MCF 10A (cell line): ENCODE measurements at regions not wholly inside any gene's neighbourhood (a gene's known extent, or its start where the extent isn't known, plus 50 kb on each side); places are given as distances from the start of the nearest gene placed in this dataset.
"Not testable (repeated sequence)": the region's sequence is repeated elsewhere in the genome, so short reads cannot be mapped to it uniquely, and the experiment has no call there.

Experiments
- BruUV-seq: library from RNA; stranded (reverse); fragments of 400-500 nt; replicated peaks from 2 replicates; lab custom pipeline; 2021; lab: Mats Ljungman, UMichigan
- CTCF ChIA-PET: fragments of 300-600 bp; sonication (Branson Sonifier 250); formaldehyde crosslinking; extraction: SDS; loops from one replicate; lab custom pipeline; 2021; ENCODE audit warnings: antibody characterized with exemption, inconsistent platforms; lab: Yijun Ruan, JAX
- POLR2A ChIA-PET: fragments of 300-600, 350-650 bp; sonication (Branson Sonifier 250); formaldehyde crosslinking; extraction: SDS; loops from one replicate; lab custom pipeline; 2020; ENCODE audit warnings: antibody characterized with exemption, inconsistent platforms; lab: Yijun Ruan, JAX
- DNase-seq: peaks from one replicate; pipeline ENCODE4 v3.0.0-alpha.2; 2018; ENCODE audit not compliant: unreplicated experiment
- H3K27ac Mint-ChIP-seq: one replicate; pipeline ENCODE4 v1.8.0; 2022; ENCODE audit warnings: mild to moderate bottlenecking, low read depth, mixed read lengths; ENCODE audit not compliant: unreplicated experiment
- H3K27me3 Mint-ChIP-seq: one replicate; pipeline ENCODE4 v1.8.0; 2022; ENCODE audit warnings: mixed read lengths; ENCODE audit not compliant: insufficient read depth, unreplicated experiment
- H3K36me3 Mint-ChIP-seq: one replicate; pipeline ENCODE4 v1.8.0; 2022; ENCODE audit warnings: mild to moderate bottlenecking, moderate library complexity, mixed read lengths; ENCODE audit not compliant: insufficient read depth, unreplicated experiment
- H3K4me1 Mint-ChIP-seq: one replicate; pipeline ENCODE4 v1.8.0; 2022; ENCODE audit warnings: mixed read lengths; ENCODE audit not compliant: insufficient read depth, unreplicated experiment
- H3K4me3 Mint-ChIP-seq: one replicate; pipeline ENCODE4 v1.8.0; 2022; ENCODE audit warnings: mild to moderate bottlenecking, moderate library complexity, mixed read lengths; ENCODE audit not compliant: unreplicated experiment
- H3K9me3 Mint-ChIP-seq: one replicate; pipeline ENCODE4 v1.8.0; 2022; ENCODE audit warnings: mixed read lengths; ENCODE audit not compliant: unreplicated experiment
- intact Hi-C: fragments of 100-400 bp; cut with micrococcal nuclease; formaldehyde crosslinking; loops from 2 replicates; pipeline ENCODE4 v1.14.1; 2022
- TF ChIP-seq, protein P1 (sequence below): fragments of 200-600 bp; IDR thresholded peaks from one replicate; pipeline ENCODE4 v1.8.0; 2022; ENCODE audit warnings: antibody characterized with exemption, mild to moderate bottlenecking; ENCODE audit not compliant: unreplicated experiment

DNA sequence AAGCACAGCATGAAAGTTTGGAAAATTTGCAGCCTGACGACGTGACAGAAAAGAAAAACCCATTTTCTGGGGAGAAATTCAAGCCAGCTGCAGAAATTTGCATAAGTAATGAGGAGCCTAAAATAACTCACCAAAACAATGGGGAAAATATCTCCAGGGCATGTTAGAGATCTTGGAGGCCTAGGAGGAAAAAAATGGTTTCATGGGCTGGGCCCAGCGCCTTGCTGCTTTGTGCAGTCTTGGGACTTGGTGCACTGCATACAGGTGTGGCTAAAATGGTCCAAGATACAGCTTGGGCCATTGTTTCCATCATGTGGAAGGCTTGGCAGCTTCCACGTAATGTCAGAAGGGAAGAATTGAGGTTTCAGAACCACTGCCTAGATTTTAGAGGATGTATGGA lies 428.5 kb upstream of the FRG2C start:
- POLR2A ChIA-PET, result no interaction called here
- H3K27ac Mint-ChIP-seq, result no peak overlapping the region
- CTCF ChIA-PET, result no interaction called here
- DNase-seq, result no peak
- no peak overlapping the region for H3K4me3 Mint-ChIP-seq
- no peaks in the 10 kb centered on the region for H3K36me3 Mint-ChIP-seq
- H3K4me1 Mint-ChIP-seq, result no peaks in the 10 kb centered on the region
- peaks cover 15% of the 10 kb centered on the region for H3K9me3 Mint-ChIP-seq
- intact Hi-C loops, result no loop called here
- TF ChIP-seq, protein P1, sequence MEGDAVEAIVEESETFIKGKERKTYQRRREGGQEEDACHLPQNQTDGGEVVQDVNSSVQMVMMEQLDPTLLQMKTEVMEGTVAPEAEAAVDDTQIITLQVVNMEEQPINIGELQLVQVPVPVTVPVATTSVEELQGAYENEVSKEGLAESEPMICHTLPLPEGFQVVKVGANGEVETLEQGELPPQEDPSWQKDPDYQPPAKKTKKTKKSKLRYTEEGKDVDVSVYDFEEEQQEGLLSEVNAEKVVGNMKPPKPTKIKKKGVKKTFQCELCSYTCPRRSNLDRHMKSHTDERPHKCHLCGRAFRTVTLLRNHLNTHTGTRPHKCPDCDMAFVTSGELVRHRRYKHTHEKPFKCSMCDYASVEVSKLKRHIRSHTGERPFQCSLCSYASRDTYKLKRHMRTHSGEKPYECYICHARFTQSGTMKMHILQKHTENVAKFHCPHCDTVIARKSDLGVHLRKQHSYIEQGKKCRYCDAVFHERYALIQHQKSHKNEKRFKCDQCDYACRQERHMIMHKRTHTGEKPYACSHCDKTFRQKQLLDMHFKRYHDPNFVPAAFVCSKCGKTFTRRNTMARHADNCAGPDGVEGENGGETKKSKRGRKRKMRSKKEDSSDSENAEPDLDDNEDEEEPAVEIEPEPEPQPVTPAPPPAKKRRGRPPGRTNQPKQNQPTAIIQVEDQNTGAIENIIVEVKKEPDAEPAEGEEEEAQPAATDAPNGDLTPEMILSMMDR, result no peak
- H3K27me3 Mint-ChIP-seq, result no peaks in the 10 kb centered on the region
- BruUV-seq, result no TSS peak

DNA sequence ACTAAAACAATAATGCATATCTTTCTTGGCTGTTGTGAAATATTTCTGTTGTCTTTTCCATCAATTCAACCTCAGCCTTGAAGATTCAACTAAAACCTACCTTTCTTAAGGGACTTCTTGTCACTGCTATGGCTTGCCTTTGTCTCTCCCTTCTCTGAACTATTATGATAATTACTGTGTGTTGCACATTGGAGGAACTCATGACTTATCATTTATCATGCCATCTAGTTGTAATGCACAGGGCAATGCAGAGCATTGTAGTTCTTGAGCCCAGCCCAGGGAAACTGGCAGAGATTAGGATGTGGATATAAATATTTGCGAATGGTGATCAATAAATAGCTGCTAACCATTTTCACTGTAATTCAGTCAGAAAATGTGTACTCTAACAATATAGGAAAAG lies 427.1 kb upstream of the FRG2C start:
- H3K27me3 Mint-ChIP-seq, result no peaks in the 10 kb centered on the region
- no peaks in the 10 kb centered on the region for H3K36me3 Mint-ChIP-seq
- BruUV-seq, result no TSS peak
- no peak overlapping the region for H3K4me3 Mint-ChIP-seq
- H3K4me1 Mint-ChIP-seq, result no peaks in the 10 kb centered on the region
- H3K27ac Mint-ChIP-seq, result no peak overlapping the region
- H3K9me3 Mint-ChIP-seq, result peaks cover 15% of the 10 kb centered on the region
- DNase-seq, result no peak
- ChIA-PET POLR2A (no interaction called here), CTCF (interaction anchor here (0.7 kb wide), 1 partner anchor 152 kb away, joined by 3 read pairs; no protein-coding TSS in a partner anchor)
- TF ChIP-seq, protein P1, result no peak
- intact Hi-C loops, result no loop called here

DNA sequence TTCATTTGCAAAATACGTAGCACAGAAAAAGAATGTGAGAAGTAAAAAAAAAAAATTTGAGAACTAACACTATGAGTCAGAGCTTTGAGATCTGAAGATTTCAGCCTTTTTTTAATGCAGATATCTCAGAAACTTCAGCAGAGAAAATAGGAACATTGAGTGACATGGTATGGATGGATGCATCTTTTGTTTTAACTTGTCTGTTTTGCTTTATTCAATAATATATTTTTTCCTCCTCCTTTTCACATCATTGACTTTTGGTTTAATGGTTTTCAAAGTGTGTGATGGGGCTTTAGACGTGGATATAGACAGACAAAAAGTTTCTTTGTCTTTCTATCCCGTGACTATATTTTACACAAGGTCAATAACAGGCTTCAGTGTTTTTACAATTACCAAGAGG lies 426.7 kb upstream of the FRG2C start:
- TF ChIP-seq, protein P1, result no peak
- intact Hi-C loops, result no loop called here
- no peak for DNase-seq
- Mint-ChIP-seq H3K36me3 (no peaks in the 10 kb centered on the region), H3K27ac (no peak overlapping the region), H3K4me1 (no peaks in the 10 kb centered on the region), H3K4me3 (no peak overlapping the region), H3K27me3 (no peaks in the 10 kb centered on the region), H3K9me3 (peaks cover 13% of the 10 kb centered on the region)
- POLR2A ChIA-PET, result no interaction called here
- no TSS peak for BruUV-seq
- CTCF ChIA-PET, result interaction anchor here (0.7 kb wide), 1 partner anchor 152 kb away, joined by 3 read pairs; no protein-coding TSS in a partner anchor

DNA sequence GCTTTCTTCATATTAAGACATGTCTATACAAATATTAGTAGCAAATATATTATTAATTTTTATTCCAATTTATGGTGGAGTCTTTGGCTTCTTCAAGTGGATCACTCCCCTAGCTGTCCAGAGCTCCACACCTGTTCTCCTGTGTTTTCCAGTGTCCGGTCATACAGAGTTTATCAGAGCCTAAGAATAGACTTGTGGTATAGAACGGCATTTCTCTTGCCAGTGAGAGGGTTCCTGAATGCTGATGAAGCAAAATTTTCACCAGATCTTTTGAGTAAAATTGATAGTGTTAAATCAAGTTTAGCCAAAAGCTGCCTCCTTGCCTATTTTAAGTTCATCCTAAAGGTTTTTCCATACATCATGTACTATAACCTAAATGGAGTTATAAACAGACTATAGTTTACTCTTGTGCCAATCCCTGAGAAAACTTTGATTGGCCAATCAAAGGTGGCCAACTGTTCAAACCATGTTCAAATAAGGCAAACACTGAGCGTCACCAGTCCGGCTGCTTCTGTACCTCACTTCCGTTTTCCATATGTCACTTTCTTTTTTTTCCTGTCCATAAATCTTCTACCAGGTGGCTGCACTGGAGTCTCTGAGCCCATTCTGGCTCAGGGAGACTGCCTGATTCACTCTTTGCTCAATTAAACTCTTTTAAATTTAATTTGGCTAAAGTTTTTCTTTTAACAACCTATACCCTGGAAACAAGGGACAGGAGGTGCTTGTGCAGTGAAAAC lies 422.7 kb upstream of the FRG2C start:
- CTCF ChIA-PET, BruUV-seq, H3K27ac Mint-ChIP-seq, H3K36me3 Mint-ChIP-seq, H3K4me1 Mint-ChIP-seq, DNase-seq, H3K4me3 Mint-ChIP-seq, intact Hi-C loops, H3K27me3 Mint-ChIP-seq, POLR2A ChIA-PET: not testable (repeated sequence)
- peaks cover 24% of the 10 kb centered on the region for H3K9me3 Mint-ChIP-seq
